Hepatocyte (in vitro differentiated cells): ENCODE measurements at regions not wholly inside any gene's neighbourhood (a gene's known extent, or its start where the extent isn't known, plus 50 kb on each side); places are given as distances from the start of the nearest gene placed in this dataset.

Experiments
- DNase-seq: peaks from one replicate; pipeline ENCODE4 v3.0.0-alpha.2; 2016; ENCODE audit warnings: low spot score
- H2AFZ ChIP-seq: fragments of 200-600 bp; sonication (generic); 2 replicates; pipeline ENCODE4 v1.6.0; 2016; ENCODE audit warnings: antibody characterized with exemption, mild to moderate bottlenecking
- H3K27ac ChIP-seq: fragments of 200-600 bp; sonication (generic); 2 replicates; pipeline ENCODE4 v1.5.1; 2016; ENCODE audit warnings: mild to moderate bottlenecking
- H3K27me3 ChIP-seq: fragments of 200-600 bp; sonication (generic); 2 replicates; pipeline ENCODE4 v1.6.1; 2016
- H3K36me3 ChIP-seq: fragments of 200-600 bp; sonication (generic); replicated peaks from 2 replicates; pipeline ENCODE4 v1.5.1; 2016; ENCODE audit warnings: low read depth; ENCODE audit not compliant: insufficient read depth
- H3K4me1 ChIP-seq: fragments of 200-600 bp; sonication (generic); 2 replicates; pipeline ENCODE4 v1.5.1; 2016; ENCODE audit warnings: mild to moderate bottlenecking, moderate library complexity; ENCODE audit not compliant: insufficient read depth
- H3K4me2 ChIP-seq: fragments of 200-600 bp; sonication (generic); 2 replicates; pipeline ENCODE4 v1.6.0; 2016
- H3K4me3 ChIP-seq: fragments of 200-600 bp; sonication (generic); 2 replicates; pipeline ENCODE4 v1.5.1; 2016; ENCODE audit warnings: mild to moderate bottlenecking
- H3K79me2 ChIP-seq: fragments of 200-600 bp; sonication (generic); 2 replicates; pipeline ENCODE4 v1.6.0; 2017; ENCODE audit warnings: mild to moderate bottlenecking
- H3K9me2 ChIP-seq: fragments of 200-600 bp; sonication (generic); replicated peaks from 2 replicates; pipeline ENCODE4 v1.6.0; 2017; ENCODE audit warnings: mild to moderate bottlenecking; ENCODE audit not compliant: insufficient read depth
- H3K9me3 ChIP-seq: fragments of 200-600 bp; sonication (generic); 2 replicates; pipeline ENCODE4 v1.5.1; 2016; ENCODE audit warnings: low read depth, mild to moderate bottlenecking
- H4K20me1 ChIP-seq: fragments of 200-600 bp; sonication (generic); 2 replicates; pipeline ENCODE4 v1.6.0; 2016; ENCODE audit warnings: mild to moderate bottlenecking; ENCODE audit not compliant: insufficient read depth, poor library complexity, severe bottlenecking
- CTCF ChIP-seq: fragments of 200-600 bp; sonication (generic); IDR thresholded peaks from 2 replicates; pipeline ENCODE4 v1.5.1; 2016; ENCODE audit warnings: antibody characterized with exemption, mild to moderate bottlenecking; ENCODE audit not compliant: poor library complexity
- EZH2 ChIP-seq: fragments of 200-600 bp; sonication (generic); IDR thresholded peaks from 2 replicates; pipeline ENCODE4 v1.6.1; 2016; ENCODE audit warnings: antibody characterized with exemption, mild to moderate bottlenecking, borderline replicate concordance
- EZH2phosphoT487 ChIP-seq: fragments of 200-600 bp; sonication (generic); IDR thresholded peaks from one replicate; pipeline ENCODE4 v1.6.1; 2018; ENCODE audit warnings: antibody characterized with exemption, mild to moderate bottlenecking, low read depth, moderate library complexity; ENCODE audit not compliant: unreplicated experiment, severe bottlenecking
- WGBS: methylation state at CpG from one replicate; pipeline ENCODE4 v1.1.6; 2016; ENCODE audit warnings: low lambda C conversion rate; ENCODE audit errors: missing lambda C conversion rate; 5-methylcytosine and 5-hydroxymethylcytosine counted together

GRCh38 chr12:31906557-31907301 is 52.5 kb upstream of the RESF1 start:
- H3K4me2 ChIP-seq = no peak overlapping the region
- H3K79me2 ChIP-seq = no peaks in the 10 kb centered on the region
- no peaks in the 10 kb centered on the region for H3K27me3 ChIP-seq
- H3K36me3 ChIP-seq = no peaks in the 10 kb centered on the region
- TF ChIP-seq EZH2 (no peak), CTCF (no peak), EZH2phosphoT487 (no peak)
- no peak overlapping the region for H3K27ac ChIP-seq
- H2AFZ ChIP-seq = no peak overlapping the region
- no peaks in the 10 kb centered on the region for H4K20me1 ChIP-seq
- H3K9me3 ChIP-seq = peaks cover 3% of the 10 kb centered on the region
- H3K9me2 ChIP-seq = no peaks in the 10 kb centered on the region
- no peak overlapping the region for H3K4me3 ChIP-seq
- WGBS = 80% methylated on average over 4 of the region's 4 CpGs
- no peak for DNase-seq
- no peaks in the 10 kb centered on the region for H3K4me1 ChIP-seq

DNA sequence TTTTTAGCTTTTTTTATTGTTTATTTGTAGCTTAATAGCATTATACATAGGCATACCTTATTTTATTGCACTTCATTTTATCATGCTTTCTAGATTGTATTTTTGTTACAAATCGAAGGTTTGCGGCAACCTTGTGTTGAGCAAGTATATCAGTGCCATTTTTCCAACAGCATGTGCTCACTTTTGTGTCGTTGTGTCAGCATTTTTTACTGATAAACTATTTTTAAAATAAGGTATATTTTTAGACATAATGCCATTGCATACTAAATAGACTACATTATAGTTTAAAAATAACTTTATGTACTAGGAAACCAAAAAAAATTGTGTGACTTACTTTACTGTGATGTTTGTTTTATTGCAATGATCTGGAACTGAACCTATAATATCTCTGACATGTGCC is 56.2 kb upstream of the RESF1 start:
- H3K9me3 ChIP-seq = no peaks in the 10 kb centered on the region
- 96% methylated on average over 3 of the region's 3 CpGs for WGBS
- H3K4me3 ChIP-seq = no peak overlapping the region
- H3K9me2 ChIP-seq = no peaks in the 10 kb centered on the region
- no peak for DNase-seq
- H3K27me3 ChIP-seq = no peaks in the 10 kb centered on the region
- TF ChIP-seq CTCF (no peak), EZH2phosphoT487 (no peak), EZH2 (no peak)
- H3K79me2 ChIP-seq = no peaks in the 10 kb centered on the region
- no peak overlapping the region for H2AFZ ChIP-seq
- no peaks in the 10 kb centered on the region for H4K20me1 ChIP-seq
- no peaks in the 10 kb centered on the region for H3K36me3 ChIP-seq
- no peak overlapping the region for H3K27ac ChIP-seq
- H3K4me1 ChIP-seq = no peaks in the 10 kb centered on the region
- no peak overlapping the region for H3K4me2 ChIP-seq

- no peak for DNase-seq
- Histone ChIP-seq H2AFZ (no peak overlapping the region), H3K9me2 (no peaks in the 10 kb centered on the region), H3K4me3 (no peak overlapping the region), H3K4me2 (no peak overlapping the region), H3K4me1 (peaks cover 6% of the 10 kb centered on the region), H3K27me3 (no peaks in the 10 kb centered on the region), H3K79me2 (no peaks in the 10 kb centered on the region), H4K20me1 (no peaks in the 10 kb centered on the region), H3K9me3 (no peaks in the 10 kb centered on the region), H3K36me3 (no peaks in the 10 kb centered on the region), H3K27ac (no peak overlapping the region)
- TF ChIP-seq CTCF (no peak), EZH2 (no peak), EZH2phosphoT487 (no peak)
- 91% methylated on average over 4 of the region's 4 CpGs for WGBS
These were observed 58.9 kb upstream of the RESF1 start for GRCh38 chr12:31900271-31900670.

DNA sequence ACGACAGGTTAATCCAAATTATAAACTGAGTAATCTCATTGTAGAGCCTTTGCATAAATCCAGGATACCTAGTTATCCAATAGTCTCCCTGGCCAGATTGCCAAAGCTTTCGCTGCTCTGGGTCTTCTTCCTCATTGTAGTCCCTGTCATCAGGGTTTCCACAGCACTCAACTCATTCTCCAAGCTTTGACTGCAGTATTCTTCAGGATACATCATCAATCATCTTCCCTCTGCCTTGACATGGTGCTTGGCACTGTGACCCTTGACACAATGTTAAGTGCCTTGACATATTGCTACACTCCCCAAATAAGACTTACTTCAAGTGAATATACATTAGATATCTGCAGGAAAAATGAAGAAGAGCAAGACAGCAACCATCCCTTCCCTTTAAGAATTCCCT is 60.1 kb upstream of the RESF1 start:
- no peak overlapping the region for H3K27ac ChIP-seq
- no peaks in the 10 kb centered on the region for H3K9me2 ChIP-seq
- H3K4me3 ChIP-seq = no peak overlapping the region
- no peaks in the 10 kb centered on the region for H3K9me3 ChIP-seq
- WGBS = 81% methylated on average over 2 of the region's 2 CpGs
- peaks cover 6% of the 10 kb centered on the region for H3K4me1 ChIP-seq
- no peak overlapping the region for H2AFZ ChIP-seq
- TF ChIP-seq EZH2 (no peak), EZH2phosphoT487 (no peak), CTCF (no peak)
- H3K79me2 ChIP-seq = no peaks in the 10 kb centered on the region
- DNase-seq = no peak
- H3K4me2 ChIP-seq = no peak overlapping the region
- no peaks in the 10 kb centered on the region for H3K36me3 ChIP-seq
- no peaks in the 10 kb centered on the region for H3K27me3 ChIP-seq
- H4K20me1 ChIP-seq = no peaks in the 10 kb centered on the region
